ENCODE measurements at regions not wholly inside any gene's neighbourhood (a gene's known extent, or its start where the extent isn't known, plus 50 kb on each side); places are given as distances from the start of the nearest gene placed in this dataset.

GRCh38 chr13:97058391-97058790 is 64.1 kb upstream of the OXGR1 start:
- TF ChIP-seq CTCF (IDR thresholded peaks at IDR 0.05) (no peak), POLR2A (IDR thresholded peaks at IDR 0.05) (no peak)
